HL-60 (cell line): ENCODE measurements at regions not wholly inside any gene's neighbourhood (a gene's known extent, or its start where the extent isn't known, plus 50 kb on each side); places are given as distances from the start of the nearest gene placed in this dataset.

Experiments
- DNase-seq, 2 experiments: peaks; one replicate each; pipeline ENCODE4 v3.0.0-alpha.2; 2010 to 2020; ENCODE audit warnings: low read depth in 1 of 2, low spot score in 1 of 2
- H3K27ac ChIP-seq: fragments of 250-450 bp; sonication (Bioruptor Pico); replicated peaks from 2 replicates; pipeline ENCODE4 v1.5.1; 2020; ENCODE audit warnings: mild to moderate bottlenecking, moderate library complexity
- H3K27me3 ChIP-seq: fragments of 250-450 bp; sonication (Bioruptor Pico); 2 replicates; pipeline ENCODE4 v1.5.1; 2021; ENCODE audit warnings: mild to moderate bottlenecking, moderate library complexity; ENCODE audit not compliant: insufficient read depth, poor library complexity, severe bottlenecking
- H3K4me3 ChIP-seq: replicated peaks from 2 replicates; pipeline ENCODE4 v1.5.1; 2011; ENCODE audit warnings: mild to moderate bottlenecking, control low read depth, low read length; ENCODE audit not compliant: insufficient read depth
- CTCF ChIP-seq: IDR thresholded peaks from one replicate; pipeline ENCODE4 v1.5.1; 2011; ENCODE audit warnings: low read length, control low read depth, inconsistent platforms; ENCODE audit not compliant: insufficient read depth
- GABPA ChIP-seq: IDR thresholded peaks from 2 replicates; pipeline ENCODE4 v1.6.1; 2012; ENCODE audit warnings: low read depth
- POLR2AphosphoS5 ChIP-seq: IDR thresholded peaks from 2 replicates; pipeline ENCODE4 v1.6.1; 2012; ENCODE audit warnings: low read depth
- REST ChIP-seq: IDR thresholded peaks from 2 replicates; pipeline ENCODE4 v1.6.1; 2012; ENCODE audit warnings: low read depth; ENCODE audit not compliant: insufficient replicate concordance
- SPI1 ChIP-seq: IDR thresholded peaks from 2 replicates; pipeline ENCODE4 v1.6.1; 2012; ENCODE audit warnings: low read depth, mild to moderate bottlenecking, borderline replicate concordance

- no peak overlapping the region for H3K4me3 ChIP-seq
- TF ChIP-seq CTCF (no peak), REST (no peak), POLR2AphosphoS5 (no peak), GABPA (no peak), SPI1 (no peak)
These were observed 226.2 kb downstream of the TTLL2 start for GRCh38 chr6:167550941-167551627.

GRCh38 chr6:167551628-167552257 is 226.9 kb downstream of the TTLL2 start:
- TF ChIP-seq CTCF, result no peak
- TF ChIP-seq POLR2AphosphoS5, result no peak
- no peak for TF ChIP-seq REST
- TF ChIP-seq GABPA, result no peak
- H3K27me3 ChIP-seq, result no peaks in the 10 kb centered on the region
- DNase-seq, result no peak
- H3K4me3 ChIP-seq, result no peak overlapping the region
- H3K27ac ChIP-seq, result no peak overlapping the region

More at GRCh38 chr6:167550941-167551627, 226.2 kb downstream of the TTLL2 start:
- no peak for DNase-seq
- Histone ChIP-seq H3K27ac (no peak overlapping the region), H3K27me3 (no peaks in the 10 kb centered on the region)

- TF ChIP-seq CTCF (no peak), SPI1 (no peak), REST (no peak), GABPA (no peak), POLR2AphosphoS5 (no peak)
- no peak overlapping the region for H3K4me3 ChIP-seq
- no peak for DNase-seq
- H3K27ac ChIP-seq, result no peak overlapping the region
- no peaks in the 10 kb centered on the region for H3K27me3 ChIP-seq
These were observed 227.4 kb downstream of the TTLL2 start for GRCh38 chr6:167552258-167552630.
